Spleen (tissue), 11 donors: ENCODE measurements at regions not wholly inside any gene's neighbourhood (a gene's known extent, or its start where the extent isn't known, plus 50 kb on each side); places are given as distances from the start of the nearest gene placed in this dataset.

ENCODE experiments used
- DNase-seq: peaks from one replicate; pipeline ENCODE4 v3.0.0-alpha.2; 2020
- H3K27ac ChIP-seq, 8 donors: fragments of 200-600 bp; sonication (generic) in 7 of 8; 1 replicate in 4 of 8; 2 replicates in 4 of 8; pipeline versions ENCODE4 v1.5.0 to v1.8.0; 2016 to 2021; ENCODE audit warnings: inconsistent platforms in 4 of 8, mild to moderate bottlenecking in 4 of 8, moderate library complexity in 1 of 8
- H3K27me3 ChIP-seq, 7 donors: fragments of 200-600 bp; sonication (generic) in 6 of 7; replicated peaks in 1 of 7; 1 replicate in 4 of 7; 2 replicates in 3 of 7; pipeline versions ENCODE4 v1.5.0 to v1.8.0; 2016 to 2021; ENCODE audit warnings: inconsistent platforms in 3 of 7, mild to moderate bottlenecking in 1 of 7
- H3K36me3 ChIP-seq, 6 donors: fragments of 200-600 bp; sonication (generic) in 5 of 6; 1 replicate in 4 of 6; 2 replicates in 2 of 6; pipeline versions ENCODE4 v1.5.0 to v1.8.0; 2016 to 2021; ENCODE audit warnings: inconsistent platforms in 2 of 6
- H3K4me1 ChIP-seq, 6 donors: fragments of 200-600 bp; sonication (generic) in 5 of 6; 1 replicate in 3 of 6; 2 replicates in 3 of 6; pipeline versions ENCODE4 v1.5.0 to v1.8.0; 2016 to 2021; ENCODE audit warnings: inconsistent platforms in 3 of 6
- H3K4me3 ChIP-seq, 8 donors: fragments of 200-600 bp; sonication (generic) in 7 of 8; 1 replicate in 4 of 8; 2 replicates in 4 of 8; pipeline versions ENCODE4 v1.5.0 to v1.8.0; 2016 to 2021; ENCODE audit warnings: inconsistent platforms in 4 of 8, mild to moderate bottlenecking in 4 of 8, moderate library complexity in 2 of 8
- H3K9me3 ChIP-seq, 8 donors: fragments of 200-600 bp; sonication (generic) in 7 of 8; 1 replicate in 4 of 8; 2 replicates in 4 of 8; pipeline versions ENCODE4 v1.5.0 to v1.8.0; 2016 to 2021; ENCODE audit warnings: inconsistent platforms in 4 of 8
- CTCF ChIP-seq, 11 experiments: fragments of 200-600 bp in 7 of 11; fragments of 450-650 bp in 4 of 11; sonication (generic) in 4 of 11; IDR thresholded peaks in 8 of 11; conservative IDR thresholded peaks in 3 of 11; 1 replicate in 7 of 11; 2 replicates in 4 of 11; pipeline versions ENCODE4 v1.4.0 to v1.8.0; 2016 to 2021; ENCODE audit warnings: antibody characterized with exemption in 11 of 11, inconsistent platforms in 4 of 11, mild to moderate bottlenecking in 1 of 11
- POLR2A ChIP-seq, 3 donors: fragments of 450-650 bp; IDR thresholded peaks; one replicate each; pipeline ENCODE4 v1.5.1; 2017; ENCODE audit warnings: antibody characterized with exemption in 3 of 3, mild to moderate bottlenecking in 1 of 3
- POLR2AphosphoS5 ChIP-seq, 3 donors: sonication (generic); formaldehyde crosslinking; IDR thresholded peaks; one replicate each; pipeline ENCODE4 v1.5.1; 2017; ENCODE audit warnings: antibody characterized with exemption in 3 of 3
- WGBS, 5 donors: extraction: QIAGEN DNeasy Blood & Tissue Kit in 3 of 5; methylation state at CpG; one replicate each; pipeline versions ENCODE4 v1.1.5 to v1.1.7; 2013 to 2018; 5-methylcytosine and 5-hydroxymethylcytosine counted together
- intact Hi-C: fragments of 100-400 bp; cut with DNase I; formaldehyde crosslinking; loops from one replicate; pipeline ENCODE4 v1.15.0; 2023; ENCODE audit warnings: low total_unique reads
- donor health status: healthy with polysubstance abuse.
- donor health status: DM: no; HTN: no; CAD: no; lungs with moderate emphysema.
- donor health status: DM: no; HTN: no; CAD: no.
- donor health status: Bipolar disorder and iron deficiency.
- donor health status: healthy.
- donor health status: DM: no; HTN: no; CAD: no.
- donor health status: DM: yes; HTN: yes; CAD: no.

GRCh38 chr4:35138449-35138848 is 1105.9 kb downstream of the ARAP2 start:
- no peaks in the 10 kb centered on the region for H3K4me1 ChIP-seq
- no peaks in the 10 kb centered on the region for H3K36me3 ChIP-seq
- H3K9me3 ChIP-seq, result peaks cover 0 to 31% (median 6%) of the 10 kb centered on the region in 8 donors
- intact Hi-C loops, result no loop called here
- DNase-seq, result no peak
- TF ChIP-seq CTCF (IDR thresholded peaks at IDR 0.05 in 8 of 11, conservative IDR thresholded peaks at IDR 0.05 in 3 of 11) (no peak), POLR2A (IDR thresholded peaks at IDR 0.05) (no peak), POLR2AphosphoS5 (IDR thresholded peaks at IDR 0.05) (no peak)
- H3K27me3 ChIP-seq, result no peaks in the 10 kb centered on the region
- 49 to 62% (median 57%) methylated on average over 2 of the region's 2 CpGs for WGBS, 5 donors
- H3K27ac ChIP-seq, result no peak overlapping the region
- no peak overlapping the region for H3K4me3 ChIP-seq

- intact Hi-C loops, result no loop called here
- DNase-seq, result no peak
- TF ChIP-seq POLR2AphosphoS5 (IDR thresholded peaks at IDR 0.05), result no peak
- H3K27me3 ChIP-seq, result no peaks in the 10 kb centered on the region
- no peaks in the 10 kb centered on the region for H3K4me1 ChIP-seq
- H3K9me3 ChIP-seq, result peaks cover 0 to 18% (median 0%) of the 10 kb centered on the region in 8 donors
- no peak overlapping the region for H3K27ac ChIP-seq
- WGBS, 5 donors, result 80 to 92% (median 90%) methylated on average over 1 of the region's 1 CpG
- H3K36me3 ChIP-seq, result no peaks in the 10 kb centered on the region
- no peak overlapping the region for H3K4me3 ChIP-seq
Observed at GRCh38 chr4:35147761-35148160, 1096.6 kb downstream of the ARAP2 start.

GRCh38 chr4:35151816-35152572 is 1092.3 kb downstream of the ARAP2 start:
- no peaks in the 10 kb centered on the region for H3K36me3 ChIP-seq
- H3K4me1 ChIP-seq, result no peaks in the 10 kb centered on the region
- H3K27ac ChIP-seq, result no peak overlapping the region
- H3K9me3 ChIP-seq, result no peaks in the 10 kb centered on the region
- intact Hi-C loops, result no loop called here
- WGBS, 5 donors, result 72 to 79% (median 74%) methylated on average over 10 of the region's 10 CpGs
- H3K4me3 ChIP-seq, result no peak overlapping the region
- DNase-seq, result no peak
- TF ChIP-seq POLR2AphosphoS5 (IDR thresholded peaks at IDR 0.05), result no peak
- no peak for TF ChIP-seq CTCF (IDR thresholded peaks at IDR 0.05 in 8 of 11, conservative IDR thresholded peaks at IDR 0.05 in 3 of 11)
- no peaks in the 10 kb centered on the region for H3K27me3 ChIP-seq

GRCh38 chr4:35163168-35163567 is 1081.1 kb downstream of the ARAP2 start:
- H3K9me3 ChIP-seq, result no peaks in the 10 kb centered on the region
- no peaks in the 10 kb centered on the region for H3K36me3 ChIP-seq
- TF ChIP-seq CTCF (IDR thresholded peaks at IDR 0.05 in 8 of 11, conservative IDR thresholded peaks at IDR 0.05 in 3 of 11) (no peak), POLR2AphosphoS5 (IDR thresholded peaks at IDR 0.05) (no peak), POLR2A (IDR thresholded peaks at IDR 0.05) (no peak)
- no peak overlapping the region for H3K4me3 ChIP-seq
- H3K27me3 ChIP-seq, result no peaks in the 10 kb centered on the region
- intact Hi-C loops, result no loop called here
- 27 to 56% (median 55%) methylated on average over 1 of the region's 1 CpG for WGBS, 5 donors
- no peak for DNase-seq
- no peaks in the 10 kb centered on the region for H3K4me1 ChIP-seq
- no peak overlapping the region for H3K27ac ChIP-seq
